Left colon (tissue), 2 donors: ENCODE measurements at regions not wholly inside any gene's neighbourhood (a gene's known extent, or its start where the extent isn't known, plus 50 kb on each side); places are given as distances from the start of the nearest gene placed in this dataset.
A peak's percentile ranks its signal among the peaks of the same experiment; 100 is the strongest.

Experiments used
- ATAC-seq: fragments of 200-7000 bp; cut with Tn5 transposase; one replicate; pipeline ENCODE4 v1.9.1; 2020; ENCODE audit warnings: mild to moderate bottlenecking, moderate library complexity
- DNase-seq, 2 donors: peaks; one replicate each; pipeline ENCODE4 v3.0.0-alpha.2; 2020
- intact Hi-C, 2 donors: fragments of 100-400 bp; cut with DNase I in 1 of 2; cut with micrococcal nuclease in 1 of 2; formaldehyde crosslinking; loops; one replicate each; pipeline versions ENCODE4 v1.11.2 to v1.14.0; 2022; cut with DNase I, micrococcal nuclease
- donor health status: DM: no; HTN: no; CAD: no.
- donor health status: DM: yes; HTN: yes; CAD: no.

DNA sequence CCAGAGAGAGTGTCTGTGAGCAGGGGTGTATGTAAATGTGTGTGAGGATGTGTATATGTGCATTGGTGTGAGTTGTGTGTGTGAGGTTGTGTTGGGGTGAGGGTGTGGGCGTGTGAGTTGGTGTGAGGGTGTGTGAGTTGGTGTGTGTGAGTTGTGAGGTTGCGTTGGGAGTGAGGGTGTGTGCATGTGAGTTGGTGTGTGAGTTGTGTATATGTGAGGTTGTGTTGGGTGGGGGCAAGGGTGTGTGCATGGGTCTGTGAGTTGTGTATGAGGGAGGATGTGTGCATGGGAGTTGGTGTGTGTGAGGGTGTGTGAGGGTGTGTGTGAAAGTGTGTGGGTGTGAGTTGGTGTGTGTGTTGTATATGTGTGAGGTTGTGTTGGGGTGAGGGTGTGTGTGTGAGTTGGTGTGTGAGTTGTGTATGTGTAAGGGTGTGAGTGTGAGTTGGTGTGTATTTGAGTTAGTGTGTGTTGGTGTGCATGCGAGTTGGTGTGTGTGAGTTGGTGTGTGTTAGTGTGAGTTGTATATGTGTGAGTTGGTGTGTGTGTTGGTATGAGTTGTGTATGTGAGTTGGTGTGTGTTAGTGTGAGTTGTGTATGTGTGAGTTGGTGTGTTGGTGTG is 161.6 kb upstream of the IER5L start:
- ATAC-seq (no peak), DNase-seq (no peak)
- intact Hi-C loops, result no loop called here

DNA sequence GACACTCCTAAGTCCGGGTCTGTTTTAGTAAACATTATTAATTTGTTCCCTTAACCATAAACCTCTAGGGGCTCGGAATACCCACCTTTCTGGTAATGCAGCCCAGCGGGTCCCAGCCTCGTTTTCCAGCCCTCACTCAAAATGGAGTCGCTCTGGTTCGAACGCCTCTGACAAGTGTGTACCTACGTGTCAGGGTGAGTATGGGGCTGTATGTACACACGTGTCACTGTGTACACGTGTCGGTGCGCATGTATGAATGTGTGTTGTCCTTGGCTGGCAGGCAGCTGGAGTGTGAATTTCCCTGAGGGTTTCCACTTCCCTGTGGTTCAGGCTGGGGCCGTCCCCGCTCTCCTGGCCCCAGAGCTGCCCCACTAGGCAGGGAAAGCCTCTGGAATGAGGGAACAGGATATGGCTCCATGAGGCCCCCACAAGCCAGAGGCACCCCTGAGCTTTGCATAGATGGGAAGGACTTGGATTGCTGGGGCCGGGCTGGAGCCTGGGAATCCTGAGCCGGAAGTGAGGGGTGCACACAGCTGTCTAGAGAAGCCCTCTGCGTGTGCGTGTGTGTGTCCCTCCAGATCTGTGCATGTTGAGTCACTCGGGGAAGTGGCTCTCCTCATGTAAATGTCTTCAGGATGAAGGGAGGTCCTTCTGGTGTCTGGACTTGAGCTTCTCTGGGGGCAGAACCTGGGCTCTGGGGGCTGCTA is 160.8 kb upstream of the IER5L start:
- intact Hi-C loops, result no loop called here
- ATAC-seq (no peak), DNase-seq (no peak)

DNA sequence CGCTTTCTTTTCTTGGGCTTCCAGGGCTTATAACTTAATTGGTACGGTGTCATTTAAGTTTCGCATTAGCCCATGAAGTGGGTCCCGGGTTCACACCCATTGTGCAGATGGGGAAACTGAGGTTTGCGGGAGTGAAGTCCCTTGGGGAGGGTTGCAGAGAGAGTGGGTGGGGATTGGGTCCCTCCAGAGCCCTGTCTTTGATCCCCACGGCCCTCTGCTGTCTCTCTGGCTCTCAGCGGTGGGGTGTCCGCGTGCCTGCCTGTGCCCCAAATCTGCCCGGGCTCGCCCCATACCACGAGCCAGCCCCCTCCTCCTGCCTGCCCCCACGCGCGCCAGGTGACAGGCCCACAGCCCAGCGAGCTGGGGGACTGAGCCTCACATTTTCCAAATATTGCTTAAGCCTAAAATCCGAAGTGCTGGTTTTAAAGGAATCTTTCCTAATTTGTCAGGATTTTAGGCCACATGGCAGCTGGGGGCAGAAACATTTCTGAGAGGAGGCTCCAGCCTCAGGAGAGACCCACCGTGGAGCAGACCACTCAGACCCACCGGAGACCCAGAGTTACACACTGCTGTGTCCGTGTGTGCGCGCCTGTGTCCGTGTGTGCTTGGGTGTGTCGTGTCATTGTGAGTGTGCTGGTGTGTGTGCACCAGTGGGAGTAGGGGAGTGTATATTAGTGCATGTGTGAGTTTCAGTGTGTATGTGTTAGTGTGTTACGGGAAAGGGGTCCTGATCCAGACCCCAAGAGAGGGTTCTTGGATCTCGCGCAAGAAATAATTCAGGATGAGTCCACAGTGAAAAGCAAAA is 159.5 kb upstream of the IER5L start:
- intact Hi-C loops, result no loop called here
- ATAC-seq (no peak), DNase-seq (no peak)

DNA sequence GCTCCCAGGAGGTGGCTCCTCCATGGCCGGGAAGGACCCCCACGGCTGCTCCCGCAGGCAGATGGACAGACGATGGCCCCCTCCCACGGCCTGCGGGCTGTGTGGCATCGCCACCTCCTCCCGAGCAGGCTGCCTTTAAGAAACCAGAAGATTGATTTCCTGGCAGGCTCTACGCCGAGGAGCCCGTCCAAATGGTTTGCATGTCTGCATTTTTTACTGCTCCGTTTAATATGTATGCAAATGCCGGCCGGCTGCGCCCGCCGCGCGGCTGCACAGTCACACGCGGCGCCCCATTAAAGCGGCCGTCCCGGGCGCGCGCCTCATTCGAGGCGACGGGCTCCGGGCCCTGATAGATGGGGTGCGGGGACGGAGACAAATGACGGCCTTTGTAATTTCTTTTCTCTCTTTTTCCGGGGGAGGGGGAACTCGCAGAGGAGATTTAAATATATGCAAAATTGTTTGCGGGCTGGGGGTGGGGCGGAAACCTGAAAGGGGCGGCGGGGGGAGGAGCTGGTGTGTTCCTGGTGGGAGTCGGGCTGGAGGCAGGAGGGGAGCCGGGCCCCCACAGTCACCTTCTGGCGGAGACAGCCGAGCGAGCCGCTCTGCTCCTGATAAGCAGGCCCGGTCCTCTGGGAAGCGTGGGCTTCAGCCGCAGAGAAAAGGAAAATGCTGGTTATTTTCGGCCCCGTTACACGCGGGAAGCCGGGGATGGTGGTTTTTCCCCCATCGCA is 158.7 kb upstream of the IER5L start:
- ATAC-seq (peak; percentile 50), DNase-seq (peak; percentile 54 to 56)
- intact Hi-C loops, result no loop called here

DNA sequence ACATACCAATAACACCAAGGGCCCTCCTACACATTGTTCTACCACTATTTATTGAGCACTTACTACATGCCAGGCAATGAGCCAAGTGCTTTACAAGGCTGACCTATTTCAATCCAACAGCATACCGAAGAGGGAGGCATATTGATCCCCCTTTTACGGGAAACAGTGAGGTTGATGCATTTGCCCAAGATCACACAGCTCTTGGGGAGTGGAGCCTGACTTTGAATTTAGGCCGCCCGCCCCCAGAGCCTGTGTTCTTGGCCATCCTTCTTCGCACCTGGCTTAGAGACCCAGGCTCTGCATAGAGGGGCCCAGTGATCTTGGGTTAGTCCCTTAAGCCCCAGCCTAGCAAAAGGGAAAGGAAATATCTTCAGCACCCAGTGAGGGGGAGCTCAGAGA is 158.1 kb upstream of the IER5L start:
- ATAC-seq (no peak), DNase-seq (no peak)
- intact Hi-C loops, result no loop called here

DNA sequence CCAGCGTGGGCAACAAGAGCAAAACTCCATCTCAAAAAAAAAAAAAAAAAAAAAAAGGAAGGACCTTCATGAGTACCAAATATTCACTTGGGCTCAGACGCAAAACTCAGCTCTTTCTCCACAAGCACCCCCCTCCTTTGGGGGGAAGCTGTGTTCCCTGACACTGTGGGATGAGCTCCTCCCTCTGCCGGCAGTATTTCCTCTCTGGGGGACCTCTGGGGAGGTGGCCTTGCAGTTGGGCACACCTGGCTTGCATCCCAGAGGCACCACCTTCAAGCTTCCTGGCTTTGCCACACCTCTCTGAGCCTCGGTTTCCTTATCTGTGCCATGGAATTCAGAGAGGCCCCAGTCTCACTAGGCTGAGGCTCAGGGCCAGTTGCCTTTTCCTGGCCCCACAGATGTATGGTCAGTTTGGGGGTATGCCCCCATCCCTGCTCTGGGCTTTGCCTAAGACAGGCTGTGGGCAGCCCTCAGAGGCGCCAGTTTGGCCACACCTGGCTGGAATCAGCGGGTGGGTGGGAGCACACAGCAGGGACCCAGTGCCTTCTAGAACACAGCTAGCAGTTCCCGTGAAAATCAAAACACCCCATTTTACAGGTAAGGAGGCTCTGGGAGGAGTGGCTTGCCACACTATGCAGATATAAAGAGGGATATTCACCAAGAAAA is 157.5 kb upstream of the IER5L start:
- intact Hi-C loops, result no loop called here
- peak; percentile 29 to 56 for DNase-seq
- ATAC-seq, result no peak

DNA sequence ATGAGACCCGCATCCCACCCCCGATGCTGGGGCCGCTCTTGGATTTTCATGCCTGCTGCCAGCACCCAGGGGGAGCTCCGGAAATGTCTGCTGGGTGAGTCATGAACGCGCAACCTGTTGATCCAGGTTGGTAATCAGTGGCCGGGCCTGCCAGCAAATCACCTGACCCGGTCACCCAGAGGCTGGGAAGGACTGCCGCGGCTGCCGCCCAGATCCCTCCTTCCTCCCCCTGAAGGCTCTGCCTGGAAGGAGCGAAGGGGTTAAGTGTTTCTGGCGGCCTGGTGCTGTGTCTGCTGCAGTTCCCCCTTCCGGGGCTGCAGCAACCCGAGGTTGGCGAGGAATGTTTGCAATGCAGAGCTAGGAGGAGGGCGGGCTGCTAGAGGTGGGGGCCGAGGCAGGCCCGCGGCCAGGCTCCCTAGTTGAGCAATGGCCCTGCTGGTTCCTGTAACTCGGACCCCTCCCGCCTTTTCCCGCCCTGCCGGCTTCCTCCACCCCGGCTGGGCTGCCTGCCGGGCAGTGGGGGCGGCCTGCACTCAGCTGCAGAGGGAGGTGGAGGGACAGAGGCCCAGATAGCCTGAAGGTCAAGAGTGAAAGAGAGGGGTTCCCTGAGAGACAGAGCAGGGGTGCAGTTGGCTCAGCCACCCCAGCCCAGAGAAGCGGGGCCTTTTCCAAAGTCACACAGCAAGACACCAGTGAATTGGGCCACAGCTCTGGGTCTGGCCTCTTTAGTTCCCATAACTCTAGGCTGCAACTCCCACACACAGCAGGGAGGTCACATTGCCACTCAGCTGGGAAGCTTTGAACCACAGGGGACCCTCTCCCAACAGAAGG is 156.3 kb upstream of the IER5L start:
- peak; percentile 72 to 89 for DNase-seq
- intact Hi-C loops, result no loop called here
- ATAC-seq, result peak; percentile 90

DNA sequence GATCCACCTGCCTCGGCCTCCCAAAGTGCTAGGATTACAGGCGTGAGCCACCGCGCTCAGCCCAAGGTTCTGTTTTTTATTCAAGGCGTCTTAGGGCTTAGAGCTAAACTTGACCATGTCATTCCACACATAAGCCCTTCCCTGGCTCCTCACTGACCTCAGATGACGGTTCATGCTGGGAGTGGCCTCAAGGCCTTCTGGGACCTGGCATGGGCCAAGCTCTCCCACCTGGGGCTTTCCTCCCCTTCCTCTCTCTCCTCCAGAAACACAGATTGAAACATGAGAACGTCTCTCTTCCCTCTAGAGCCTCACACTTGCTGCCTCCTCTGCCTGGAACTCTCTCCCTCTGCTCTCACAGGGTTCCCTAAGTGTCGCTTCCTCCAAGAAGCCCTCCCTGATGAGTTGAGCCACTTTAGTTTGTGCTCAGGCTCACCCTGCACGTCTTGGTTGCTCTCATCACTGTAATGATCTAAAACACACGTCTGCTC is 155.6 kb upstream of the IER5L start:
- DNase-seq (no peak), ATAC-seq (no peak)
- intact Hi-C loops, result no loop called here

DNA sequence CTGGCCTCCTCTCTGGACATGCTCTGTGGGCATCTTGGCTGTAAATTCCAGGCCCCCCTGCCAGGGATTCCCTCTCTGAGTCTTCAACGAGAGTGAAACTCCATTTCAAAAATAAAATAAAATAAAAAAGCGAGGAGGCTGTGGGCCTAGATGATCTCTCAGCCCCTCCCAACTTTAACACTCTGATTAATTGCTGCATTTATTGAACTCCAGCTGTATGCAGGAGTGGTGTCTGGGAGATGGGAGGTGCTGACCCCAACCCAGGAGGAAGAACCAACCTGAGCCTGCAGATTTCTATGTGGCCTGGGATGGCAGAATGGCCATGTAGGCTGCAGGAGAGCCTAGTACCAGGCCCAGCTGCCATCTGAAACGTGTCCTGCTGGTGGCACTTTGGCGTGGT is 154.5 kb upstream of the IER5L start:
- DNase-seq (no peak), ATAC-seq (no peak)
- intact Hi-C loops, result no loop called here

DNA sequence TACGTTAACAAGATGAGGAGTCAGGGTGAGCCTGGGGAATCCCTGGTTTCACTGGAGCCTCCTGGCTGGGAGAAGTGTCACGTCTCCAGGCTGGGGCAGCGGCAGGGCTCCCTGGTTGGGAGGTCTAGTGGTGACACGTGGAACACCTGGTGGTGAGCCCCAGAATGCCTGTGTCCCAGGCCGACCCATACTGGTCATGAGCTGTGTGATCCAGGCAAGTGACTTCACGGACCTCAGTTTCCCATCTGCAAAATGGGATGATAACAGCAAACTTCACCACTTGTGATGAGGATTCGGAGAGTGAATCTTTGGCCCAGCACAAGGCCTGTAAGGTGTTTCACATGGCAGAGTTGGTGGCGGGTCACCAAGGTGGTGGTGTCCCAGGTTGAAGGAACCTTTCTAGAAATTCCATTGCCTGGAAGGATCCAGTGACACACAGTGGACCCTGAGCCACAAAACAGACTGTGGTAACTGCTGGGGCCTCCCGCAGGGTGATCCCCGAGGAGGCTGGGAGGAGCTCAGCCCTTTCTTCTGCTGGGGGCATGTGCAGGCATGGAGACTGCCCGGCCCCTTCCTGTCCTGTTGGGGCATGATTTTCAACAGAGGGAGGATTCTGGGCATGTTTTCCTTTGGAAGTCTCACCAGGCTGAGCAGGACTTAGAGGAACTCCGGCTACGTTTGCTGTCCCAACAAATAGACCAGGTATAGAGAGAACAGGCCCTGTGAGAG is 153.9 kb upstream of the IER5L start:
- DNase-seq (no peak), ATAC-seq (no peak)
- intact Hi-C loops, result no loop called here

DNA sequence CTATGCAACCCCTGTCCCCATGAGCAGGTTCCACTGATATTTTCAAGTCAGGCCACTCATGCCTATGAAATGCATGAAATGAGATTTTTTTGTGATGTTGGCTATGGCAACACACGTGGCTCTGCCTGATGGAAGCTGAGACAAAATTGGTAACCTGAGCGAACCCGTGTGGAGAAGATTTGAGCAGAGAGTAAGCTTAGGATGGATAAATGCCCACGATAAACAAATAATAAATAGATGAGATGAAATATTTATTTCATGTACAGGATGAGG is 153.4 kb upstream of the IER5L start:
- ATAC-seq, result no peak
- intact Hi-C loops, result no loop called here
- no peak for DNase-seq

DNA sequence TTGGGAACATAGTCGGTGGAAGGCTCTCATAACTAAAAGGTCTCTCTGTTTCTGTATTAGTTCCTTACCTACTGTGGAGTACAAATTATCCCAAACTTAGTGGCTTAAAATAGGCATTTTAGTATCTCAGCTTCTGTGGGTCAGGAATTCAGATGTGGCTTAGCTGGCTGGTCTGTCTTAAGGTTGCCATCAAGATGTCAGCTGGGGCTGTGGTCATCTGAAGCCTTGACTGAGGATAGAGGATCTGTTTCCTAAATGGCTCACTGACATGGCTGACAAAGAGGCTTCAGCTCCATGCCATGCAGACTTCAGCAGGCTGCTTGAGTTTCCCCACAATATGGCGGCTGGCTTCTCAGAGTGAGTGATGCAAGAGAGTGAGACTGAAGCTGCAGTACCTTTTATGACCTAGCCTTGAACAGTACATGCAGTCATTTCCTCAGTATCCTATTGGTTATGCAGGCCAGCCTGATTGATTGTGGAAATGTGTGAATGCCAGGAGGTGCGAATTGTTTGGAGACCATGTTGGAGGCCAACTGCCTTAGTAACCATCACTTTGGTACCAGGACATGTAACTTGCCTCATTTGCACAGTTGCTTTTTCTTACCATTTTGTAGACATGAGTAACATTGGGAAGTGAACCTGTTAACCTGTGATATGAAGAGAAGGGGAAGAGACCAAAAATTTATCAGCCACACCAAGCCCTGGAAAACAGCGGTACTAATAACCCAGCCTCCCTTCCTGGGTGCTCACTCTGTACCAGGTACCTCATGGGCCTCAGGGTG is 152.8 kb upstream of the IER5L start:
- DNase-seq (no peak), ATAC-seq (no peak)
- intact Hi-C loops, result no loop called here

DNA sequence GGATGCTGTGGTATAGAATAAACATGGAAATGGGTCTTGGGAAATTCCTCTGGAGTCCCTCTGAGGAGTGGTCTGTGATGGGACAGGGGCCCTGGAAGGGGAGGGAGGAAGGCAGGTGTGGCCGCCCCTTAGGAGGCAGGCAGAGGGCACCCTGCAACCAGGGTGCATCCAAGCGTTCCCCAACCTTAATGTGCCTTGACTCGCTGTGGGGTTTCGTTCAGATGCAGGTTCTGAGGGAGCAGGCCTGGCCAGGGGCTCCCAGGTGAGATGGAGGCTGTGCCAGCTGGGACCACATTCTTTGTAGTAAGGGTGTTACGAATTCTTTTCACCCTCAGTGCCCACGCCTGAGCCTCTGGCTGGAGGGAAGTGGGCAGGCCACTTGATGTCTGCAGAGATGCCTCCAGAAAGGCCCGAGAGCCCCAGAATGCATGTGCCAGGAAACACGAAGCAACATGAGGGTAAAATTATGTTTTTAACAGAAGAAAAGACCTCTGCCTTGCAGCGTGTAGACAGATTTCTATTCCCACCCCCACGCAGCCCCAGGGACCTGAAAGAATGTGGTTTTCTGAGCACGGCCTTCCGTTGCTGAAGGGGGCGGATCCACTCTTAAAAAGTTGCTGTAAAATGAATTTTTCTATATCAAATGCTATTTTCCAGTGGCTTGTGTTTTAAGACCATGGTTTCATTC is 150.4 kb upstream of the IER5L start:
- intact Hi-C loops, result no loop called here
- ATAC-seq (no peak), DNase-seq (no peak)

DNA sequence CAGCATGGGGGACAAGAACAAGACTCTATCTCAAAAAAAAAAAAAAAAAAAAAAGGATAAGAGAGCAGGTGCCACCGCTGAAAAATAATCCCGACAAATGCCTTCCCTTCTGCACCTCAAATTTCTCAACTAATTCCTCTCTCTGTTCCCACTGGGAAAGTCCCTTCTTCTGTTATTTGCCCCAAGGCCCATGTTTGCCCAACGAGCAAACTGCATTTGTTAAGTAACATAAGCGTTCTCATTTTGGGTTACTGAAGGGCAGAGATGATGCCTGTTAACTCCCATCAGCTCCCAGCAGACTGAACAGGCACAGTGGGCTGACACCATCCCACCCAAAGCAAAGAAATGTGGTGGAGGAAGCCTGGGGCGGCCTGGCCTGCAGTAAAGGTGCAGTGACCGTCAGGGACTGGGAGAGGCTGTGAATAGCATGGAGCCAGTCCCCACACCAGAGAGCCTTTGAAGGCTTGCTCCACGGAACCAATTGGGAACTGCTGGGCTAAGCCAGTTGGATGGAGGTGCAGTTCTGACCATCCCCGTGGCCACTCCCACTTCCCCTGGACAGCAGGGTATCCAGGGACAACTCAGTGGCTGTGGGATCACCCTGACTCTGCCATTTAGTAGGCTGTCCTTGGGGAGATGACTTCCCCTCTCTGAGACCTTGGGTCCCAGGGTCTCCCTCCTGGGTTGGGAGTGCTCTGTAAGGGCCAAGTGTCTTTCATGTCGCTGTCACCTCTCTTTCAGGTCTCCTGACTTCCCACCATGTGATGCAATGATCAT is 149.7 kb upstream of the IER5L start:
- DNase-seq (no peak), ATAC-seq (no peak)
- intact Hi-C loops, result no loop called here

DNA sequence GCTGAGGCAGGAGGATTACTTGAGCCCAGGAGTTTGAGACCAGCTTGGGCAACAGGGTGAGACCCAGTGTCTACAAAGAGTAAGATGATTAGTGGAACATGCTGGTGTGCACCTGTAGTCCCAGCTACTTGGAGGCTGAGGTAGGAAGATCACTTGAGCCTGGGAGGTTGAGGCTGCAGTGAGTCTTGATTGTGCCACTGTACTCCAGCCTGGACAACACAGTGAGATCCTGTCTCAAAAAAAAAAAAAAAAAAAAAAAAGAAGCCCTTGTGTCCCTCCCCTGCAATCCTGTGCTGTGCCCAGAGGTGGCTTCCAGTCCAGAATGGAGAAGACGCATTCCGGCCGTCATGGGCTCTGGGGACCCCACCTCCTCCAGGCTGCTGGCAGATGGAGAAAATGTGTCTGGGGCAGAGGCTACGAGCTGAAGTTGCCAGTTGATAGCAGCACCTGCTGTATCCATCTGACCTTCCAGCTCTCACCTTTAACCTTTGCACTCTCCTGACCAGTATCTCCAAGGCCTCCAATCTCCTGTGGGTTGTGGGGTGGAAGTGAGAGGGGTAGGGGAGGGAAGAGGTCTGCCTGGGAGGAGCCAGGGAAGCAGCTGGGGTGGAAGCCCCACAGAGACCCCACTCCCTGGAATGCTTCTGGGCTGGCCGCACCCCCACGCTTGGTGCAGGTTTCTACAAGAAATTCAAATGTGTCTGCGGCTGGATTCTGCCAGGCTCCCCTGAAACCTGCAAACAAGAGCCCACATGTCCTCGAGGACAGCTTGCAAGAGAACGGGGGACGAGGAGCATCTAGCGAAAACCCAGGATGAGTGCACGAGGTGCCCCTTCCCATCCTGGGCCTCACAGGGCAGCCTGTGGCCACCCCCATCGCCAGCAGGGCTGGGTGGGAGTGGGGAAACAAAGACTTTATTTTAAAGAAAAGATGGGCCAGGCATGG is 148.3 kb upstream of the IER5L start:
- intact Hi-C loops, result no loop called here
- DNase-seq, result no peak

More for the DNA sequence above, 148.3 kb upstream of the IER5L start:
- no peak for ATAC-seq
